HG03108 (cell line): ENCODE measurements at regions not wholly inside any gene's neighbourhood (a gene's known extent, or its start where the extent isn't known, plus 50 kb on each side); places are given as distances from the start of the nearest gene placed in this dataset.
"Not testable (repeated sequence)": the region's sequence is repeated elsewhere in the genome, so short reads cannot be mapped to it uniquely, and the experiment has no call there.

Source experiments
- ATAC-seq: cut with Tn5 transposase; IDR thresholded peaks from one replicate; pipeline ENCODE4 v1.9.1; 2021; ENCODE audit warnings: moderate library complexity; ENCODE audit not compliant: unreplicated experiment

DNA sequence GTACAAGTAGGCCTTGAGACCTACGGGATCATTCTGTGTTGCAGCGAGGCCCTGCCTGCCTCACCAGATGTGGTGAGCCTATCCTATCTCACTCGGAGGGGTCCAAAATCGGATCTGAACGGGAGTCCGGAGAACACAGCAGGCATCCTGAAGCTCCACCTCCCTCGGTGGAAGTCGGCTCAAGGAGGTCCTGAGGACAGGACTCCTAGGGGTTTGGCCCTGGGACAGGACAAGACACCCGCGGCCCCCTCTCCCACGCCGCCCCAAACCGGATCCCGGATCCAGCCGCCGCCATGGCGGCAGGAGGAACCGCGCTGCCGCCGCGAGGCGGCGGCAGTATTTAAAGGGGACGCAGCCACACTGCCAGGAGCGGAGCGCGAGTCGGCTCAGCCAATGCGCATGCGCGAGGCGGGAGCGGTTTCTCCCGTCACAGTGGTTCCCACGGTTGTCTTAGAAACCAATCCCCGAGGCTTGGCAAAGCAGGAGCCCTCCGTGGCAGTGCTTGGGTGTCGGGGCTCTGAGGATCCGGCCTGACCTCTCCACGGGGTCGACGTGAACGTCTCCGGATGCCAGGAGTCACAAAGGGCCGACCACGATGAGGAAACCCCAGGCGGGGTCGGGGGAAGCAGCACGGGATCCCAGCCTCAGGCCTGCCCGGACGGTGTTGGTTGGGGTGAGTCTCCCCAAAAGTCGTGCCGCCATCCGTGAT lies 454.6 kb upstream of the ZNG1F start:
- peak; percentile 100 for ATAC-seq

GRCh38 chr9:41633726-41634125 lies 444.6 kb upstream of the ZNG1F start:
- not testable (repeated sequence) for ATAC-seq

GRCh38 chr9:41623666-41624065 lies 434.5 kb upstream of the ZNG1F start:
- ATAC-seq = not testable (repeated sequence)

GRCh38 chr9:41619254-41619653 lies 430.1 kb upstream of the ZNG1F start:
- not testable (repeated sequence) for ATAC-seq

DNA sequence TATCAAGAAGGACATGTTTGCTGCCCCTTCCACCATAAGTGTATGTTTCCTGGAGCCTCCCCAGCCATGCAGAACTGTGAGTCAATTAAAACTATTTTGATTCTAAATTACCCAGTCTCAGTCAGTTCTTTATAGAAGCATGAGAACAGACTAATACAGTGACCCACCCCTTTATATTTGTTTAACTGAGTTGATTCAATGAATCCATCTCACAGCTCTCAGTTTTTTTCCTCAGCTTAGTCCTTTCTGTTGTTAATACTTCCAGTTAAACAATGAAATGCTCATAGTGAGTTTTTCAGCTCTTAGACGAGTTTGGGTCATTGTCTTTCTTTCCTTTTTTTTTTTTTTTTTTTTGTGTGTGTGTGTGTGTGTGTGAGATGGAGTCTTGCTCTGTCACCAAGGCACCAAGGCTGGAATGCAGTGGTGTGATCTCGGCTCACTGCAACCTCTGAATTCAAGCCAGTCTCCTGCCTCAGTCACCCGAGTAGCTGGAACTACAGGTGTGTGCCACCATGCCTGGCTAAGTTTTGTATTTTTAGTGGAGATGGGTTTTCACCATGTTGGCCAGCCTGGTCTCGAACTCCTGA lies 417.9 kb upstream of the ZNG1F start:
- ATAC-seq = not testable (repeated sequence)

- not testable (repeated sequence) for ATAC-seq
Observed at GRCh38 chr9:41565572-41565971, 376.5 kb upstream of the ZNG1F start.
